ENCODE measurements at regions not wholly inside any gene's neighbourhood (a gene's known extent, or its start where the extent isn't known, plus 50 kb on each side); places are given as distances from the start of the nearest gene placed in this dataset.

DNA sequence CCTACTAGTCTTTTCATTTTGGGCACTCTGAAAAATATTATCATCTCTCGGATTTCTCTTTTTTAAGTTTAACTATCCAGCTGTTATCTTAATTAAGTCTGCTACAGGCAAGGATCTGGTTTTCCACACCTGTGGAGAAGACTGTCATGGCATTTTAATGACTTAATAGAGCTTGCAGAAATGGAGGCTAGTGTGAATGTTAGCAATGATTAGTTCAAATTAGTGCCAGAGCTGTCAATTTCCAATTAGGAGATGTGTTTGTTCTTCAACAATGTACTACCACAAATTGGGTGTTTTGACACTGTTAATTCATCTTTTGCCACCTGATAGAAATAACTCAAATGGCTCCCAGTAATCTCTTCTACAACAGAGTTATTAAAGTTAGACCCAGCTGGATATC, 2023.0 kb upstream of the CDH9 start:
- no peak for DNase-seq (ENCODE audit: extremely low read depth in 1 of 11, low read depth in 9 of 11, low spot score in 4 of 11)

DNA sequence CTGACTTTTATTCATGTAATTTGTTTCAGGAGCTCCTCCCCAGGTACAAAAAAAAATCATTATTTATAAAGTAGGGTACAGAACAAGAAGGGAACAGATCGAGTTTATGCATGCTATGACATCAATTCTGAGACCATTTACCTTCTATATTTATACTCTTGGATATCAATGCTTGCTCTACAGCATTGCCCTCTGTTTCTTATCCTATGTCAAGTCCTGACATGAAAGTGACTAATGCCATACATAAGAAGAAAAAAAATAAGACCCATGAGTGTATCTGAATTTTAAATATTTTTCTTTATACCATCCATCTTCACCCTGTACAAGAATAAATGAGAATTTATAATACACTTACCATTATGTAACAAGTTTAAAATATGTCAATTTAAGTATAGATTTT, 2016.3 kb upstream of the CDH9 start:
- no peak for DNase-seq (ENCODE audit: extremely low read depth in 1 of 11, low read depth in 9 of 11, low spot score in 4 of 11)

- no peak for DNase-seq (ENCODE audit: extremely low read depth in 1 of 11, low read depth in 9 of 11, low spot score in 4 of 11)
These were observed 2015.9 kb upstream of the CDH9 start for GRCh38 chr5:29054282-29054681.

- no peak for DNase-seq (ENCODE audit: extremely low read depth in 1 of 11, low read depth in 9 of 11, low spot score in 4 of 11)
These were observed 2013.1 kb upstream of the CDH9 start for GRCh38 chr5:29051509-29051908.

DNA sequence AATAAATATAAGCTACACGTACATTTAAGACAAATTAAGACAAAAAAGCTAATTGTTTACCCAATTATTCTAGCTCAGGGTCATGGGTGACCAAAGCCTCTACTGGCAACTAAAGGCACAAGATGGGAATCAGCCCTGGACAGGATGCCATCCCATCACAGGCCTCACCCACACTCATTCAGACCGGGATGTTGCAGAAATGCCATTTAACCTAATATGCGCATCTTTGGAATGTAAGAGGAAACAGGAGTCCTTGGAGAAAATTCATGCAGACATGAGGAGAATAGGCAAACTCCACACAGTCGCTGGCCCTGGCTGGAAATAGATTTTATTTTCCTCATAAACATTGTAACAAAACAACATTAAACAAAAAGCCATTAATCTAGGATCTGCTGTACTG, 2003.8 kb upstream of the CDH9 start:
- DNase-seq (ENCODE audit: extremely low read depth in 1 of 11, low read depth in 9 of 11, low spot score in 4 of 11) = no peak

DNA sequence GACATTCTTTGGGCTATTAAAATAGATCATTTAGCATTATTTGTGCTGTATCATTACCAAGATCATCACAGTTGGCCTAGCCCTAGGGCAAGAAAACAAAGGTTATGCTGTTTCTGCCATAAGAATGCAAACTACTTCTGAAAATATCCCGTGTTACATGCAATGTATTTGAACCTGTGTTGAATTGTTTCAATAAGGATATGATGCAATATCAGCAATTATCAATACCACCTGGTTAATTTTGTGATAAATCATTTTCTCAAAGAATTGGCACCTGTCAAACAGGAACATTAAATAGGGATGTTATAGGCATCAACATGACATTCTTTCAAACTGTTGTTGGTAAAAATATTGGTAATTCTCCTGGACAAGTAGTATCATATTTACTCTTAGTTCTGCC, 2002.0 kb upstream of the CDH9 start:
- DNase-seq (ENCODE audit: extremely low read depth in 1 of 11, low read depth in 9 of 11, low spot score in 4 of 11) = no peak

GRCh38 chr5:29039994-29040393, 2001.6 kb upstream of the CDH9 start:
- no peak for DNase-seq (ENCODE audit: extremely low read depth in 1 of 11, low read depth in 9 of 11, low spot score in 4 of 11)

DNA sequence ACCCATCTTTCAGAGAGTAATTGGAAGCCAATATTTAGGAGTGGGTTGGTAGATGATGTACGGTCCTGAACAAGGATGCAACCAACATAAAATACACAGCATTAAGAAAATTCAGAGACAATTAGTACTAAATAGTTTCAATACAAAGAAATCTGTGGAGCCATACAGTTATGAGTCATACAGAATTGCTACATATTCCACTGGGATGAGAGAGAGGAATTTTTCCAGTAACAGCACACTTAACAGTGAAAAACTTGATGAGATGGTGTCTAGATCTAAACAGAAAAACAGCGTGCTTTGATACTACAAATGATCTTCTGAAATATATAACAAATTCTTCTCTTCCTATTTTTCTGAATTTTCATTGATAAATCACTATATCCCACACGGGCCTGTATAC, 1999.3 kb upstream of the CDH9 start:
- no peak for DNase-seq (ENCODE audit: extremely low read depth in 1 of 11, low read depth in 9 of 11, low spot score in 4 of 11)

DNA sequence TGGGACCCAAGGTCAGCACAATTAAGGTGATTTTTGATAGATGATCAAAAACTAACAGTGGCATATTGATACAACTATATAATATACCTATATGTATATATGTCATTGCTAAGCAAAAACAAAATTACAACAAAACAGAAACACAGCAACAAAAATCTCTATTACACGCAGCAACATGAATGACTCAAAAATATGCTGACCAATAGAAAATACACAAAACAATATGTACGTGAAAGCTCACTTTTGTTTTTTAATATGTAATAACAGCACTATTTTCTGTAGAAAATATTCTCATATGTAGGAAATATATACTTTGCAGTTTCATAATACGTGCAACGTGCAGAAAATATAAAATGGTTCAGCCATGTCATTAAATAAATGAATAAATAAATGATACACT, 1985.7 kb upstream of the CDH9 start:
- DNase-seq (ENCODE audit: extremely low read depth in 1 of 11, low read depth in 9 of 11, low spot score in 4 of 11) = no peak

GRCh38 chr5:29023541-29023940, 1985.2 kb upstream of the CDH9 start:
- no peak for DNase-seq (ENCODE audit: extremely low read depth in 1 of 11, low read depth in 9 of 11, low spot score in 4 of 11)

DNA sequence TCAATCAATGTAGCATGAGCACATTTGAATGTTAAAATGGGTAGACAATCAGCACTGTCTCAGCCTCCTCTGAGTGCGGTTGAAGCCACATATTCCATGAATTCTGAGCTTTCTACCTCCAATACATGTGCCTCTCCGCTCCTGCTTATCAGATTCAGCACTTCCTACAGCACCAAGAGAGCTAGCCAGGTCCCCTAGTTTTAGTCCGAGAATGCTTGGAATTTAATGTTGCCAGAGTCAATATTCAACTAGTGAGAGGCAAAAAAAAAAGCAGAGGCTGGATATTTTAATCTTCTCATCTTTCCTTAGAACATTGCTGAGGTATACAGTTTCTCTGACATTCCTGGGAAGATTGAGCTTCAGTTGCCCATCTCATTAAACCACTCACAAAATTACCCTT, 1979.1 kb upstream of the CDH9 start:
- DNase-seq (ENCODE audit: extremely low read depth in 1 of 11, low read depth in 9 of 11, low spot score in 4 of 11) = peak in 1 of 11 donors; percentile 14

- no peak for DNase-seq (ENCODE audit: extremely low read depth in 1 of 11, low read depth in 9 of 11, low spot score in 4 of 11)
These were observed 1977.7 kb upstream of the CDH9 start for GRCh38 chr5:29016067-29016466.

DNA sequence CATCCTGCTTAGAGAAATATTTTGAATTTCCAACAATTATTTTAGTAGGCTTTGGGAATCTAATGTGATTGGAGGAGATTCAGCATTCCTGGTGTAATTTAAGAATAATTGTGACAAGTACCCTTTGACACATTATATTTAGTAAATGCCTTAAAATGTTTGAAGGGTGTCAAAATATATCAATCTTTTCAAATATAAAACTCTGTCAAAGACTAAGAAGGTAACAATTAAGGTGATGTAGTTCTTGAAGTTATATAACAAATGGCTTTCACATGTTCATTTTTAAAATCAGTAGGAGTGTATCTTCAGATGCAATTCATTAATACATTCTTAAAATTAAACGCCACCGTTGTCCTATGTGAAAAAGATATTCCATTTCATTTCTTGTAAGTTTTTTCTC, 1977.1 kb upstream of the CDH9 start:
- no peak for DNase-seq (ENCODE audit: extremely low read depth in 1 of 11, low read depth in 9 of 11, low spot score in 4 of 11)

DNA sequence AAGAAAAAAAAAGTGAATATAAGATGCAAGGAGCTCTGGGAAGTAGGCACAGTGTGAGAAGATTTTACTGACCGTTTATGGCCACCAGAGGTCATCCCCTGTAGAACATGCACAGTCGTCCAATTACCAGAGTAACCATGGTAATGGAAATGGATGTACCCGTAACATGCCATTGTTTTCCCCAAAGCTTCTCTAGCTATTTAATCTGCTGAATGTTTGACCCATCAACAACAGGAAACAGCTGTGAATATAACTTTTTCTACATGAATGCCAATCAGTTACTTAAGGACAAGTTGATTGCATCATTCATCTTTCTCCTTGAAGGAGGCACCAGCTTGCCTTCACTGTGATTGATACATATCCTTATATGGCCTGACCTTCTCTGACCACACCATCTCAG, 1967.0 kb upstream of the CDH9 start:
- no peak for DNase-seq (ENCODE audit: extremely low read depth in 1 of 11, low read depth in 9 of 11, low spot score in 4 of 11)

DNA sequence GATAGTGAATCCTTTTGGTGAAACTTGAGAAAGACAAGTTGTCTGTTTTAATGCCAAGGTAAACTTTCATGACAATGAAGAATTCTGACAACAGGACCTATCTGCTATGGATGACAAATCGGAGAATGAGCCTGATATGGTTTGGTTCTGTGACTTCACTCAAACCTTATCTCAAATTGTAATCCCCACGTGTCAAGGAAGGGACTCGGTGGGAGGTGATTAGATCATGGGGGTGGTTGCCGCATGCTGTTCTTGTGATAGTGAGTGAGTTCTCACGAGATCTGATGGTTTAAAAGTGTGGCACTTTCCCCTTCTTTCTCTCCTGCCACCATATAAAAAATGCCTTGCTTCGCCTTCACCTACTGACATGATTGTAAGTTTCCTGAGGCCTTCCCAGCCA, 1964.1 kb upstream of the CDH9 start:
- DNase-seq (ENCODE audit: extremely low read depth in 1 of 11, low read depth in 9 of 11, low spot score in 4 of 11) = no peak

DNA sequence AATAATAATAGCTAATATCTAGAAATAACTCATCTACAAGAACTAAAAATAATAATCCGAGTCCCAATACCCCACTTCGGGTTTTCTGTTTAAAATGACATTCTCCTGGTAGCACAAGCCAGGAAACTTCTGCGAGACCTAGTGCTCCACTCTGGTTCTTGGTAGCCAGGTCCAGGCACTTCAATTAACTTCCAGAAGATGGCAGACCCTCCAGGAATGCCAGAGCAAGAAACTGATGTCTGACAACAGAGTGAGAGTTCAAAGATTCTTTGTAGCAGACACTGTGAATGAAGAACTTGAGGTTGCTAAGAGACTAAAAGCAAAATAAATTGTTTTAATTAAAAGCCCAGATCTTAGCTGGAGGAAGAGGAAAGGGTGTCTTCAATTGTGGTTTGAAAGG, 1963.3 kb upstream of the CDH9 start:
- DNase-seq (ENCODE audit: extremely low read depth in 1 of 11, low read depth in 9 of 11, low spot score in 4 of 11) = no peak

DNA sequence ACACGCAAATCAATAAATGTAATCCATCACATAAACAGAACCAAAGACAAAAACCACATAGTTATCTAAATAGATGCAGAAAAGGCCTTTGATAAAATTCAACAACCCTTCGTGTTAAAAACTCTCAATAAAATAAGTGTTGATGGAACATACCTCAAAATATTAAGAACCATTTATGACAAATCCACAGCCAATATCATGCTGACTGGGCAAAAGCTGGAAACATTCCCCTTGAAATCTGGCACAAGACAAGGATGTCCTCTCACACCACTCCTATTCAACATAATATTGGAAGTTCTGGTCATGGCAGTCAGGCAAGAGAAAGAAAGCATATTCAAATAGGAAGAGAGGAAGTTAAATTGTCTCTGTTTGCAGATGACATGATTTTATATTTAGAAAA, 1946.3 kb upstream of the CDH9 start:
- DNase-seq (ENCODE audit: extremely low read depth in 1 of 11, low read depth in 9 of 11, low spot score in 4 of 11) = no peak

GRCh38 chr5:28975508-28975907, 1937.1 kb upstream of the CDH9 start:
- DNase-seq (ENCODE audit: extremely low read depth in 1 of 11, low read depth in 9 of 11, low spot score in 4 of 11) = no peak

DNA sequence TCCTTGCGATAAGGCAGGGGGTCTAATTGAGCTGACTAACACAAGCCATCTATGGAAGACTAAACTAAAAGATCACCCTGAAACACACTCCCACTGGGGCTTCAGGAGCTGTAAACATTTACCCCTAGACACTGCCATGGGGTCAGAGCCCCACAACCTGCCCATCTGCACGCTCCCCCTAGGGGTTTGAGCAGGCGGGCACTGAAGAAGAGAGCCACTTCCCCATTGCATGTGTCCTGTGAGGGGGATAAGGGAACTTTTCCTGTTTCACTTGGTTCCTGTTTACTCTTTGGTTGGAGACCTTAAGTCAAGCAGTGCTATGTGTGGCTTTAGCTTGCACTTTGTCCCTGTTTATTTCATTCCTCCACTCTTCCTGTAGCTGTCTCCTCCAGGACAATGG, 1929.5 kb upstream of the CDH9 start:
- DNase-seq (ENCODE audit: extremely low read depth in 1 of 11, low read depth in 9 of 11, low spot score in 4 of 11) = no peak

GRCh38 chr5:28961816-28962215, 1923.4 kb upstream of the CDH9 start:
- DNase-seq (ENCODE audit: extremely low read depth in 1 of 11, low read depth in 9 of 11, low spot score in 4 of 11) = no peak

- no peak for DNase-seq (ENCODE audit: extremely low read depth in 1 of 11, low read depth in 9 of 11, low spot score in 4 of 11)
These were observed 1920.2 kb upstream of the CDH9 start for GRCh38 chr5:28958581-28958980.

GRCh38 chr5:28957450-28957849, 1919.1 kb upstream of the CDH9 start:
- DNase-seq (ENCODE audit: extremely low read depth in 1 of 11, low read depth in 9 of 11, low spot score in 4 of 11) = no peak
